ENCODE measurements at regions not wholly inside any gene's neighbourhood (a gene's known extent, or its start where the extent isn't known, plus 50 kb on each side); places are given as distances from the start of the nearest gene placed in this dataset.
"Not testable (repeated sequence)": the region's sequence is repeated elsewhere in the genome, so short reads cannot be mapped to it uniquely, and the experiment has no call there.

DNA sequence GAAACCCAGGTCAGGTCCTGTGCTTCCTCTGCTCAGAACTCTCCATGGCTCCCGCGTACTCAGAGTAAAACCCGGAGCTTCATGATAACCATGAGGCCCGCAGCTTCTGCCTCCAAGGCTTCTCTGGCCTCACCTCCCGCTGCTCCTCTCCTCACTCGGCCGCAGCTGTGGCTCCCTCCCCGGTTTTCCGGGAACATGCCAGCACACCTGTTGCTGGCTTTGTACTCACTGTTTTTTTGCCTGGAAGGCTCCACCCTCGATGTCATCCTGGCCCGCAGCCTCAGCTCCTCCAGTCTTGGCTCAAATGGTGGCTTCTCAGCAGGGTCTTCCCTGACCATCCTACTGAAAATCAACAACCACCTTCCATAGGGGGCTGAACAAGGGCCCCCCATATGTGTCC, 57.7 kb upstream of the SULF2 start:
- not testable (repeated sequence) for DNase-seq (ENCODE audit: low read depth)

DNA sequence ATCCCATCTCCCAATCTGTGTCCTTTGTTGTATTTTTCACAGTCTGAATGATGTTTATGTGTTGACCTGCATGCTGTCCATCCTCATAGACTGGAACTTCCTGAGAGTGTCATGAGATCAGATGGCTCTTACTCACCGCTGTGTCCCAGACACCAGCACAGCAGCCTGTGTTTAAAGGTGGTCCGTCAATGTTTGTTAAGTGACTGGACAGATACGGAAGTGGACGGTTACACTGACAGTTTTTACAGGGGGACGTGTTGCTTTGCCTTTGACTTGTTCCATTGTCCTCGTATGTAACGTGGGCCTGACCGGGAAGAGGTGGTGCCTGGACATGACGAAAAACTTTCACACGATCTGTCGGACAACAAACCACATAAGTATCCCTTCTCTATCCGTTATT, 56.7 kb upstream of the SULF2 start:
- DNase-seq (ENCODE audit: low read depth), result not testable (repeated sequence)

DNA sequence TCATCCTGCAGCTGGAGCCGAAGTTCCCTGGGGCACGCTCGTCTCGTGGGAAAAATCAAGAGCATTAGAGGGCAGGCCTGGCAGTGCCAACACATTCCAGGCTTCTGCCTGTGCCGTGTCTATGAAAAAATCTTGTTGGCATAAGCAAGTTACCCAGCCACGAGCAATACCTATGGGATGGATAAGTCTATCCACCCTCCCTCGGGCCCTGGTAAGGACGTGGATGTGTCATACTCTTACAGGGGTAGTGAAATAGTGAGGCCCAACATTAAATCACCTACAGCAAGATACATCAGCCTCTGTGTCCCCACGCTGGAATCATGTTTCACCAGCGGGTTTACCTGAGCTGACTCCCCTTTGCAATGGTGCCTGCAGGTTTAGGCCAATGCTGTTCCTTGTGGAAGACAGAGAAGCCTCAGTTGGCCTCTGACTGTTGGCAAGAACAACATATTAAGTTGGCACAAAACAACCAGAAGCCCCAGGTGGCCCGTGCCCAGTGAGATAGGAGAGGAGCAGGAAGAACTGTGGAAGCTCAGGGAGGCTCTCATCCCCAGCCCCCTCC, 51.1 kb upstream of the SULF2 start:
- not testable (repeated sequence) for DNase-seq (ENCODE audit: low read depth)

Measured in stromal cell of bone marrow (primary cell).